PC-9 (cell line): ENCODE measurements at regions not wholly inside any gene's neighbourhood (a gene's known extent, or its start where the extent isn't known, plus 50 kb on each side); places are given as distances from the start of the nearest gene placed in this dataset.

Source experiments
- BruUV-seq: library from RNA; stranded (reverse); fragments of 400-500 nt; replicated peaks from 2 replicates; lab custom pipeline; 2021; lab: Mats Ljungman, UMichigan
- CTCF ChIA-PET: fragments of 300-600 bp; sonication (Branson Sonifier 250); formaldehyde crosslinking; loops from one replicate; lab custom pipeline; 2022; ENCODE audit warnings: antibody characterized with exemption; lab: Charles Lee
- POLR2A ChIA-PET: fragments of 300-600 bp; sonication (Branson Sonifier 250); formaldehyde crosslinking; loops from one replicate; lab custom pipeline; 2022; ENCODE audit warnings: antibody characterized with exemption; ENCODE audit not compliant: unreplicated experiment; lab: Charles Lee
- DNase-seq, 2 experiments: peaks; one replicate each; pipeline versions ENCODE4 v3.0.0 to v3.0.0-alpha.2; 2015 to 2022; ENCODE audit warnings: mixed read lengths in 1 of 2
- H2AFZ ChIP-seq: fragments of 200-600 bp; sonication (generic); 2 replicates; pipeline ENCODE4 v1.8.1; 2017; ENCODE audit warnings: antibody characterized with exemption
- H3F3A ChIP-seq: fragments of 200-600 bp; sonication (generic); 2 replicates; pipeline ENCODE4 v1.8.1; 2017; ENCODE audit warnings: antibody characterized with exemption, mild to moderate bottlenecking, low read depth; ENCODE audit not compliant: insufficient read depth
- H3K27ac ChIP-seq: fragments of 200-600 bp; sonication (generic); 2 replicates; pipeline ENCODE4 v1.6.1; 2016; ENCODE audit warnings: mixed run types
- H3K27me3 ChIP-seq: fragments of 200-600 bp; sonication (generic); 2 replicates; pipeline ENCODE4 v1.6.1; 2016; ENCODE audit warnings: low read depth, mixed run types; ENCODE audit not compliant: insufficient read depth
- H3K36me3 ChIP-seq: fragments of 200-600 bp; sonication (generic); 2 replicates; pipeline ENCODE4 v1.6.1; 2016; ENCODE audit warnings: low read depth, mixed run types
- H3K4me1 ChIP-seq: fragments of 200-600 bp; sonication (generic); replicated peaks from 2 replicates; pipeline ENCODE4 v1.6.1; 2016; ENCODE audit warnings: mixed run types; ENCODE audit not compliant: insufficient read depth
- H3K4me2 ChIP-seq: fragments of 200-600 bp; sonication (generic); 2 replicates; pipeline ENCODE4 v1.6.1; 2017; ENCODE audit warnings: mixed run types
- H3K4me3 ChIP-seq: fragments of 200-600 bp; sonication (generic); 2 replicates; pipeline ENCODE4 v1.6.1; 2016; ENCODE audit warnings: mixed run types
- H3K79me2 ChIP-seq: fragments of 200-600 bp; sonication (generic); 2 replicates; pipeline ENCODE4 v1.6.1; 2017; ENCODE audit warnings: low read depth, mixed run types
- H3K9me2 ChIP-seq: fragments of 200-600 bp; sonication (generic); 2 replicates; pipeline ENCODE4 v1.8.1; 2017; ENCODE audit warnings: mild to moderate bottlenecking; ENCODE audit not compliant: insufficient read depth
- H3K9me3 ChIP-seq: fragments of 200-600 bp; sonication (generic); 2 replicates; pipeline ENCODE4 v1.8.1; 2016; ENCODE audit warnings: low read depth; ENCODE audit not compliant: insufficient read depth
- H4K20me1 ChIP-seq: fragments of 200-600 bp; sonication (generic); 2 replicates; pipeline ENCODE4 v1.8.1; 2017; ENCODE audit not compliant: insufficient read depth
- EZH2 ChIP-seq: fragments of 200-600 bp; sonication (generic); IDR thresholded peaks from 2 replicates; pipeline ENCODE4 v1.8.0; 2017; ENCODE audit warnings: antibody characterized with exemption, low read depth
- intact Hi-C: fragments of 100-400 bp; cut with micrococcal nuclease; formaldehyde crosslinking; loops from one replicate; pipeline ENCODE4 v1.10.0; 2022; ENCODE audit not compliant: unreplicated experiment
- TF ChIP-seq, protein P1 (sequence below): fragments of 200-600 bp; sonication (generic); conservative IDR thresholded peaks from 2 replicates; pipeline ENCODE4 v1.6.1; 2017; ENCODE audit warnings: mixed run types, antibody characterized with exemption, mild to moderate bottlenecking, moderate library complexity

DNA sequence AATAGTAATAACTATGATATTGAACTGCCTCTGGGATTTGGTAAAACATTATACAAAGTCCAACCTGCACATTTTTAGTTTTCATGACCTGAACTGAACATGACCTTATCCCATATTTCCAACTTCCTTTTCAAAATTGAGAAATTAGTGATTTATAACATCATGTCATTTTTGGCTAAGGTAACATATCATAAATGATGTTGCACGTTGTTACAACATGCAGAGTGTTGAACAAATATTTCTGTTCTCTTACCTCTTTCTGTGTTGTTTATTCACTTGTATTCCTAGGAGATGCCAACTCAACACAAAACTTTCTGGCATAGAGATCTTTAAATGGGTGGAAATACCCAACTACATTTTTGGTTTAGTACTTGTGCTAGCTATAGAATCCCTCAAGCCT lies 496.0 kb downstream of the SLC6A15 start:
- H3K4me1 ChIP-seq, result no peaks in the 10 kb centered on the region
- H3K9me3 ChIP-seq, result no peaks in the 10 kb centered on the region
- H3K27ac ChIP-seq, result no peak overlapping the region
- H4K20me1 ChIP-seq, result no peaks in the 10 kb centered on the region
- no peak for TF ChIP-seq EZH2
- TF ChIP-seq, protein P1, sequence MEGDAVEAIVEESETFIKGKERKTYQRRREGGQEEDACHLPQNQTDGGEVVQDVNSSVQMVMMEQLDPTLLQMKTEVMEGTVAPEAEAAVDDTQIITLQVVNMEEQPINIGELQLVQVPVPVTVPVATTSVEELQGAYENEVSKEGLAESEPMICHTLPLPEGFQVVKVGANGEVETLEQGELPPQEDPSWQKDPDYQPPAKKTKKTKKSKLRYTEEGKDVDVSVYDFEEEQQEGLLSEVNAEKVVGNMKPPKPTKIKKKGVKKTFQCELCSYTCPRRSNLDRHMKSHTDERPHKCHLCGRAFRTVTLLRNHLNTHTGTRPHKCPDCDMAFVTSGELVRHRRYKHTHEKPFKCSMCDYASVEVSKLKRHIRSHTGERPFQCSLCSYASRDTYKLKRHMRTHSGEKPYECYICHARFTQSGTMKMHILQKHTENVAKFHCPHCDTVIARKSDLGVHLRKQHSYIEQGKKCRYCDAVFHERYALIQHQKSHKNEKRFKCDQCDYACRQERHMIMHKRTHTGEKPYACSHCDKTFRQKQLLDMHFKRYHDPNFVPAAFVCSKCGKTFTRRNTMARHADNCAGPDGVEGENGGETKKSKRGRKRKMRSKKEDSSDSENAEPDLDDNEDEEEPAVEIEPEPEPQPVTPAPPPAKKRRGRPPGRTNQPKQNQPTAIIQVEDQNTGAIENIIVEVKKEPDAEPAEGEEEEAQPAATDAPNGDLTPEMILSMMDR, result no peak
- no peak overlapping the region for H2AFZ ChIP-seq
- H3K79me2 ChIP-seq, result no peaks in the 10 kb centered on the region
- no TSS peak for BruUV-seq
- H3K9me2 ChIP-seq, result no peaks in the 10 kb centered on the region
- no peak for DNase-seq
- ChIA-PET CTCF (no interaction called here), POLR2A (no interaction called here)
- intact Hi-C loops, result no loop called here
- no peaks in the 10 kb centered on the region for H3F3A ChIP-seq
- H3K27me3 ChIP-seq, result no peaks in the 10 kb centered on the region
- no peak overlapping the region for H3K4me2 ChIP-seq
- no peak overlapping the region for H3K4me3 ChIP-seq
- no peaks in the 10 kb centered on the region for H3K36me3 ChIP-seq

DNA sequence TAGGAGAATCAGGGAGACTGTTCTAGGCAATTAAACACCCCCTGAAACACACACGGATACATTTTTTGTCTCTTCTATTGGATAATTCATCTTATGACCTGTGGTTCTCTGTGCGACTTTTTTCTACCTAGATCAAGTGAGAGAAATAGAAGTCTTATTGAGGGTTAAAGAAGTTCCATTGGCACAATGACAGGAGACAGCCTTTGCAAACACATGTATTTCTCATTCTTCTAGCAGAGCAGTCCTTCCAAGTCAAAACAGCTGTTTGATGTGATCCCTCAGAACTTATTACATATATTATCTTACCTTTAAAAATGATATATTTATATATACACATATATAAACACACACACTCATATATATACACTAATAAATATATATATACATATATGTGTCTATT lies 496.7 kb downstream of the SLC6A15 start:
- POLR2A ChIA-PET, result no interaction called here

DNA sequence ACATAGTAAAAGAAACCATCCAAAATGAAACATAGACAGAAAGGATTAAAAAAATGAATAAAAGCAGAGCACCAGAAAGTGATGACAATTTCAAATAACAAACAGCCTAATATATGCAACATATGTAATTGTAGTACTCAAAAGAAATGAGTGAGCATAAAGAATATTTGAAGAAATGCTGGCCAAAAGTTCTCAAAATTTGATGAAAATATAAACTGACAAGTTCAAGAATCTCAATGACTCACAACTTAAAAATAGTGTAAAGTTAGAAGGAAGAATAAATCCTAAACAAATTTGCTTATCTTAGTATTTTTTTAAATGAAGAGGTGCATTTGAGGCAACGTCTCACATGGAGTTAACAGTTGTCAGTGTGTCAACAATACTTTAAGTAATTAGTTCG lies 498.9 kb downstream of the SLC6A15 start:
- POLR2A ChIA-PET, result no interaction called here
- BruUV-seq, result no TSS peak
- no peaks in the 10 kb centered on the region for H4K20me1 ChIP-seq

More for the DNA sequence above, 496.7 kb downstream of the SLC6A15 start:
- Histone ChIP-seq H3K4me3 (no peak overlapping the region), H3F3A (no peaks in the 10 kb centered on the region), H2AFZ (no peak overlapping the region), H3K4me1 (no peaks in the 10 kb centered on the region), H3K27ac (no peak overlapping the region), H4K20me1 (no peaks in the 10 kb centered on the region), H3K9me3 (no peaks in the 10 kb centered on the region), H3K27me3 (no peaks in the 10 kb centered on the region), H3K79me2 (no peaks in the 10 kb centered on the region), H3K9me2 (no peaks in the 10 kb centered on the region), H3K36me3 (no peaks in the 10 kb centered on the region), H3K4me2 (no peak overlapping the region)
- intact Hi-C loops, result no loop called here
- CTCF ChIA-PET, result no interaction called here
- no peak for TF ChIP-seq EZH2
- TF ChIP-seq, protein P1, result no peak
- no TSS peak for BruUV-seq
- no peak for DNase-seq

More for the DNA sequence above, 498.9 kb downstream of the SLC6A15 start:
- H2AFZ ChIP-seq, result no peak overlapping the region
- intact Hi-C loops, result no loop called here
- TF ChIP-seq, protein P1, result no peak
- no peak for TF ChIP-seq EZH2
- H3K9me2 ChIP-seq, result no peaks in the 10 kb centered on the region
- no peak overlapping the region for H3K27ac ChIP-seq
- no peaks in the 10 kb centered on the region for H3K27me3 ChIP-seq
- H3K4me3 ChIP-seq, result no peak overlapping the region
- H3K9me3 ChIP-seq, result no peaks in the 10 kb centered on the region
- no peaks in the 10 kb centered on the region for H3K4me1 ChIP-seq
- H3K79me2 ChIP-seq, result no peaks in the 10 kb centered on the region
- no peak for DNase-seq
- CTCF ChIA-PET, result no interaction called here
- H3K36me3 ChIP-seq, result no peaks in the 10 kb centered on the region
- H3F3A ChIP-seq, result no peaks in the 10 kb centered on the region
- no peak overlapping the region for H3K4me2 ChIP-seq
